A549 (cell line): ENCODE measurements at regions not wholly inside any gene's neighbourhood (a gene's known extent, or its start where the extent isn't known, plus 50 kb on each side); places are given as distances from the start of the nearest gene placed in this dataset.
A peak's percentile ranks its signal among the peaks of the same experiment; 100 is the strongest.

Experiments used
- ATAC-seq, 2 experiments: fragments of 200-7000 bp in 1 of 2; fragments of >200 bp in 1 of 2; cut with Nextera tagmentation in 1 of 2; cut with Tn5 transposase in 1 of 2; 3 replicates each; pipeline versions ENCODE4 v1.8.0 to v1.9.1; 2018 to 2020; ENCODE audit warnings: mild to moderate bottlenecking in 1 of 2, moderate library complexity in 1 of 2
- CTCF ChIA-PET: fragments of 300-600 bp; sonication (Branson Sonifier 250); formaldehyde crosslinking; extraction: SDS; loops from one replicate; lab custom pipeline; 2021; ENCODE audit warnings: antibody characterized with exemption, inconsistent platforms; lab: Yijun Ruan, JAX
- POLR2A ChIA-PET: fragments of 350-600 bp; formaldehyde crosslinking; extraction: SDS; loops from one replicate; lab custom pipeline; 2021; ENCODE audit warnings: antibody characterized with exemption, inconsistent platforms; lab: Yijun Ruan, JAX
- DNase-seq, 2 experiments: peaks; one replicate each; pipeline versions ENCODE4 v3.0.0 to v3.0.0-alpha.2; 2011 to 2016; ENCODE audit warnings: low read depth in 1 of 2, low spot score in 1 of 2
- FAIRE-seq: peaks from 2 replicates; lab custom pipeline; 2011; peaks lifted over from hg19 to GRCh38; lab: Jason Lieb, UNC
- H3K27ac ChIP-seq, 2 experiments: fragments of >200 bp; sonication (Bioruptor Twin); formaldehyde crosslinking; 3 replicates each; pipeline ENCODE4 v1.5.1; 2016 to 2017
- H3K4me1 ChIP-seq: fragments of >200 bp; sonication (Bioruptor Twin); formaldehyde crosslinking; 3 replicates; pipeline ENCODE4 v1.6.1; 2016
- H3K4me2 ChIP-seq: fragments of >200 bp; sonication (Bioruptor Twin); formaldehyde crosslinking; 3 replicates; pipeline ENCODE4 v1.6.1; 2016
- H3K4me3 ChIP-seq: fragments of >200 bp; sonication (Bioruptor Twin); formaldehyde crosslinking; 3 replicates; pipeline ENCODE4 v1.5.1; 2016
- H3K9me3 ChIP-seq: fragments of >200 bp; sonication (Bioruptor Twin); formaldehyde crosslinking; 3 replicates; pipeline ENCODE4 v1.6.1; 2016
- CBX8 ChIP-seq: fragments of 200-600 bp; sonication (generic); IDR thresholded peaks from 2 replicates; pipeline ENCODE4 v1.6.1; 2016
- CEBPB ChIP-seq, 2 experiments: fragments of >200 bp in 1 of 2; sonication (Bioruptor Twin) in 1 of 2; formaldehyde crosslinking in 1 of 2; IDR thresholded peaks; 2 replicates each; pipeline ENCODE4 v1.6.1; 2012 to 2016
- CHD4 ChIP-seq: fragments of 200-600 bp; sonication (generic); IDR thresholded peaks from 2 replicates; pipeline ENCODE4 v1.6.1; 2016; ENCODE audit warnings: antibody characterized with exemption, mild to moderate bottlenecking, borderline replicate concordance
- CTCF ChIP-seq: fragments of >200 bp; sonication (Bioruptor Twin); formaldehyde crosslinking; IDR thresholded peaks from 3 replicates; pipeline ENCODE4 v1.5.1; 2016
- E2F6 ChIP-seq: IDR thresholded peaks from 2 replicates; pipeline ENCODE4 v1.6.1; 2012; ENCODE audit warnings: low read depth, borderline replicate concordance
- EHMT2 ChIP-seq: fragments of 200-600 bp; sonication (generic); IDR thresholded peaks from 2 replicates; pipeline ENCODE4 v1.6.1; 2016; ENCODE audit warnings: antibody characterized with exemption, low read depth, mild to moderate bottlenecking, moderate library complexity
- ESRRA ChIP-seq: fragments of 150-350 bp; IDR thresholded peaks from 2 replicates; pipeline ENCODE4 v1.6.1; 2014; ENCODE audit warnings: mild to moderate bottlenecking, low read length, borderline replicate concordance
- FOSB ChIP-seq: fragments of 250-450 bp; sonication (Bioruptor Pico); IDR thresholded peaks from 2 replicates; pipeline ENCODE4 v1.5.0; 2020; ENCODE audit warnings: mild to moderate bottlenecking, moderate library complexity
- FOSL2 ChIP-seq, 2 experiments: fragments of 450-650 bp in 1 of 2; fragments of >200 bp in 1 of 2; sonication (Bioruptor Twin) in 1 of 2; formaldehyde crosslinking; IDR thresholded peaks; 2 replicates each; pipeline versions ENCODE4 v1.5.0 to v1.6.1; 2016 to 2020; ENCODE audit warnings: mild to moderate bottlenecking in 1 of 2, moderate library complexity in 1 of 2
- HEYL ChIP-seq: fragments of 250-450 bp; sonication (Bioruptor Pico); IDR thresholded peaks from 2 replicates; pipeline ENCODE4 v1.8.0; 2021; ENCODE audit warnings: mild to moderate bottlenecking, moderate library complexity
- JUN ChIP-seq, 2 experiments: fragments of >200 bp; sonication (Bioruptor Twin); formaldehyde crosslinking; IDR thresholded peaks; 2 replicates in 1 of 2; 3 replicates in 1 of 2; pipeline ENCODE4 v1.6.1; 2016 to 2017
- MAX ChIP-seq: IDR thresholded peaks from 2 replicates; pipeline ENCODE4 v1.6.1; 2012
- MAZ ChIP-seq: fragments of 150-350 bp; IDR thresholded peaks from 2 replicates; pipeline ENCODE4 v1.6.1; 2014; ENCODE audit warnings: antibody characterized with exemption, low read depth, low read length, borderline replicate concordance
- MYC ChIP-seq: IDR thresholded peaks from 2 replicates; pipeline ENCODE4 v1.6.1; 2012; ENCODE audit warnings: mild to moderate bottlenecking, inconsistent platforms, low read length, improper control_type of control experiment, borderline replicate concordance
- NPAS2 ChIP-seq: fragments of 250-450 bp; sonication (Bioruptor Pico); IDR thresholded peaks from 2 replicates; pipeline ENCODE4 v1.8.0; 2022; ENCODE audit warnings: mild to moderate bottlenecking, moderate library complexity, borderline replicate concordance
- PBX3 ChIP-seq: IDR thresholded peaks from 2 replicates; pipeline ENCODE4 v1.6.1; 2012
- POLR2AphosphoS2 ChIP-seq: conservative IDR thresholded peaks from 2 replicates; pipeline ENCODE4 v1.6.1; 2012; ENCODE audit warnings: low read length, improper control_type of control experiment, inconsistent platforms
- RARB ChIP-seq: fragments of 250-450 bp; sonication (Bioruptor Pico); IDR thresholded peaks from 2 replicates; pipeline ENCODE4 v1.8.0; 2021; ENCODE audit warnings: mild to moderate bottlenecking, moderate library complexity
- REST ChIP-seq: fragments of 200-600 bp; sonication (generic); IDR thresholded peaks from 2 replicates; pipeline ENCODE4 v1.6.1; 2016; ENCODE audit warnings: antibody characterized with exemption, mild to moderate bottlenecking, moderate library complexity
- RFX5 ChIP-seq: fragments of 450-650 bp; IDR thresholded peaks from 2 replicates; pipeline ENCODE4 v1.7.1; 2014; ENCODE audit warnings: antibody characterized with exemption, mild to moderate bottlenecking, moderate library complexity
- TP53 ChIP-seq: fragments of 250-450 bp; sonication (Bioruptor Pico); IDR thresholded peaks from 2 replicates; pipeline ENCODE4 v1.5.0; 2021; ENCODE audit warnings: mild to moderate bottlenecking, moderate library complexity
- WGBS: methylation state at CpG from one replicate; pipeline ENCODE4 v1.1.6; 2017; ENCODE audit errors: missing lambda C conversion rate; 5-methylcytosine and 5-hydroxymethylcytosine counted together

- CTCF ChIA-PET, result no interaction called here
Measured at GRCh38 chr16:80260906-80261311, 279.9 kb upstream of the DYNLRB2 start.

GRCh38 chr16:80259290-80259805, 281.4 kb upstream of the DYNLRB2 start:
- no peak overlapping the region for H3K4me3 ChIP-seq
- CTCF ChIA-PET, result no interaction called here
- H3K9me3 ChIP-seq, result no peaks in the 10 kb centered on the region
- no peak for DNase-seq
- TF ChIP-seq JUN (IDR thresholded peaks at IDR 0.05) (no peak), PBX3 (no peak), FOSB (CRISPR knock-in tag) (no peak), TP53 (CRISPR knock-in tag) (no peak), ESRRA (no peak), RARB (CRISPR knock-in tag) (no peak), RFX5 (no peak), CEBPB (IDR thresholded peaks at IDR 0.05) (no peak), POLR2AphosphoS2 (no peak), CHD4 (no peak), E2F6 (no peak), CBX8 (no peak), REST (no peak), EHMT2 (no peak), CTCF (no peak), MYC (no peak)
- H3K4me2 ChIP-seq, result no peak overlapping the region
- H3K4me1 ChIP-seq, result no peaks in the 10 kb centered on the region
- POLR2A ChIA-PET, result no interaction called here
- no peak for FAIRE-seq
- no peak overlapping the region for H3K27ac ChIP-seq
- WGBS, result 67% methylated on average over 6 of the region's 6 CpGs
- ATAC-seq, result no peak

More at GRCh38 chr16:80260906-80261311, 279.9 kb upstream of the DYNLRB2 start:
- no peak for FAIRE-seq
- Histone ChIP-seq H3K27ac (no peak overlapping the region), H3K4me2 (no peak overlapping the region), H3K4me1 (0 out of 3 replicates have a peak, but pooled peaks cover 2% of the 10 kb centered on the region), H3K4me3 (no peak overlapping the region), H3K9me3 (no peaks in the 10 kb centered on the region)
- DNase-seq, result no peak
- no peak for TF ChIP-seq NPAS2 (CRISPR knock-in tag)
- no peak for TF ChIP-seq FOSL2 (IDR thresholded peaks at IDR 0.05)
- no peak for TF ChIP-seq FOSL2 (CRISPR knock-in tag; IDR thresholded peaks at IDR 0.05)
- no peak for TF ChIP-seq MAZ
- no peak for TF ChIP-seq HEYL
- TF ChIP-seq MAX, result no peak
- TF ChIP-seq JUN (IDR thresholded peaks at IDR 0.05), result no peak
- no peak for TF ChIP-seq MYC
- POLR2A ChIA-PET, result no interaction called here
- 71% methylated on average over 4 of the region's 4 CpGs for WGBS
- ATAC-seq, result 0 out of 6 replicates have a peak, but pooled peaks of 1 of the 2 experiments have one; percentile 19
